ENCODE measurements at regions not wholly inside any gene's neighbourhood (a gene's known extent, or its start where the extent isn't known, plus 50 kb on each side); places are given as distances from the start of the nearest gene placed in this dataset.
"Not testable (repeated sequence)": the region's sequence is repeated elsewhere in the genome, so short reads cannot be mapped to it uniquely, and the experiment has no call there.

DNA sequence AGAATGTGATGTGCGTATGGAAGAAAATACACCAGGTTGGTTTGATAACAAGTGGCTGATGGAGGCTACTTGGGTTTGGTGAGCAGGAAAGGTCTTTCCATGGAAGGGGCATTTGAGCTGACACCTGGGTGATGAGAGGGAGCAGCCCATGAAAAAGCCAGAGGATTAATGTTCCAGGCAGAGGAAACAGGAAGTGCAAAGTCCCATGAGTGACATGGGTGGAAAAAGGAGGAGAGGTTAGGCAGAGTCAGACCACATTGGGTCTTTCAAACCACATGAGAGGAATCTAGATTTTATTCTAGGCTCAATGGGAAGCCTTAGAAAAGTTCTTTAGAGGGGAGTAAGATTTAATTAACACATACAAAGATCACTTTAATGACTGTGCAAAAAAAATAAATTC lies 195.7 kb downstream of the LRATD1 start:
- DNase-seq (ENCODE audit: low spot score) = no peak

GRCh38 chr2:14828968-14829367 lies 196.5 kb downstream of the LRATD1 start:
- DNase-seq (ENCODE audit: low spot score) = no peak

DNA sequence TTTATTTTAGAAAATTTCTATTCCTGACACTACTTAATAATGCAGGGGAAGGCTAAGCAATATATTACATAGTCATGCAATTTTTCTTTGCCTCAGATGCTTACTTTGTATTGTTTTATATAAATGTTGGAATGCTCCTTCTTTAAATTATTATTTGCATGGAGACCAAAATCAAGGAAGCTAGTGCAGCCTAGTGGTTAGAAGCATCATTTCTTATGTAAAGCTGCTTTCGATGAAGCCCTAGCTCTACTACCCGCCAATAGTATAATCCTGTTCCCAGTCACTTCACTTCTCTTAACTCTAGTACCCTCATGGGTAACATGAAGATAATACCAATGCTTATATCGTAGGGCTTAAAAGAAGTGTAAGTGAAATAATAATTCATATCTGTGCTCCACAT lies 198.9 kb downstream of the LRATD1 start:
- no peak for DNase-seq (ENCODE audit: low spot score)

DNA sequence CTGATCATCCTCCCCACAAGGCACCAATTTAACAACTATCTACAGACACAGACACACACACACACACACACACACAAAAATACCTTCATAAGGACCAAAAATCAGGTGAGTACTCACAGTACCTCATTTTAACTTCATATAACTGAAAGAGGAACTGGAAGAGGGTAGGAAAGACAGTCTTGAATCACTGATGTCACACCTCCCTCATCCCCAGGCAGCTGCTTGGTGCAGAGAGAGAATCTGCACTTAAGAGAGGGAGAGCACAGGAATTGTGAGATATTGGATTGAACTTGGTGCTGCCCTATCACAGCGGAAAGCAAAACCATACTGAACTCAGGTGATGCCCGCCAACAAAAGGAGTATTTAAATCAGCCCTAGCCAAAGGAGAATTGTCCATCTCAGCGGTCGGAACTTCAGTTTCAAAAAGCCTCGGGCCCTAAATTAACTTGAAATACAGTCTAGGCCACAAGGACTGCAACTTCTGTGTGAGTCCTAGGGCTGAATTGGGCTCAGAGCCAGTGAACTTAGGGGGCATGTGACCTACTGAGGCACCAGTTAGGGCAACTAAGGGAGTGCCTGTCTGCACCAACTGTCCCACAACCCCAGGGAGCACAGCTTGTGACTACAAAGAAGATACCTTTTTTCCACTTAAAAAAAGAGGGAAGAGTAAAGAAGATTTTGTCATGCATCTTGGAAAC lies 211.1 kb downstream of the LRATD1 start:
- no peak for DNase-seq (ENCODE audit: low spot score)

- DNase-seq (ENCODE audit: low spot score) = no peak
These were observed 223.2 kb downstream of the LRATD1 start for GRCh38 chr2:14855751-14856150.

DNA sequence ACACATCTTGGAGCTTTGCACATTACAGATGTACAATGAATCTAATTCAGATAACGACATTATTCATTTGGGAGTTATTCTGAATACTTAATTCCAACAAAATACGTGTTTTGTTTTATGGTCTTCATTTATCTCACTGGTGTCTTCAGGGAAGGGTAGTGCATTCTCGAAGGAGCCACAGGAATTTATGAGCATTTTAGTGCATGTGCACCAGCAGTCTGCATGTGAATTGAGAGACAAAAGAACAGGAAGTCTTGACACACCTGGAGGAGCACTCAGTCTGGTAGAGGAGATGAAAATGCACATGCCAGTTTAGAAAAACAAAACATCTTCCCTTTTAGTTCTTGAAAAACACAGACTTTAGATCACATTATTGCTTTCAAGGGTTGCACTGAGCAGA lies 228.7 kb downstream of the LRATD1 start:
- no peak for DNase-seq (ENCODE audit: low spot score)

DNA sequence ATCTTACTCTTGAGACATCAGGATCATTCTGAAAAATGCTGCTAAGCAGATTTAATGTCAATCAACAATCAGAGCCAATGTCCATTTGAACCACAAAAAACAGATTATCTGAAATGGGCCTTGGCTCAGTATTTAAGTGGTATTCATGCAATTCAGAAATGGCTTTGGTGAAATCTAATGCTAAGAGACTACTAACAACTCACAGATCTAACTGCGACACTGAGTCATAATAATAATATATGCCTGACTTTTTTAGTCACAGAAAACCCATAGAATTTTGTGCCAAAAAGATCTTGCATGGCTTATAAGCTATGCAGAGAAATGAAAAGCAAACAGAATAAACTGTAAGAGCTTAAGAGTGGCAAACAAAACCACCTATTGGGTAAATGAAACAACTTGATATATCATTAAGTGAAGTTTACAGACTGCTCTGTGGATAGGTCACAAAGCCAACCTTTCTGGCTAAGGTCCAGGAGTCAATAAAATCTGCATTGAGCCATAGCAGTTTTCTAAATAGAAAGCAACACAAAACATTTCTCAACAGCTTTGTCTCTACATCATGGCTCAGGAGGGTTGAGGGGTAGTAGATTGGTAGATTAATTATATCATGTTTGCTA lies 234.3 kb downstream of the LRATD1 start:
- DNase-seq (ENCODE audit: low spot score) = no peak

DNA sequence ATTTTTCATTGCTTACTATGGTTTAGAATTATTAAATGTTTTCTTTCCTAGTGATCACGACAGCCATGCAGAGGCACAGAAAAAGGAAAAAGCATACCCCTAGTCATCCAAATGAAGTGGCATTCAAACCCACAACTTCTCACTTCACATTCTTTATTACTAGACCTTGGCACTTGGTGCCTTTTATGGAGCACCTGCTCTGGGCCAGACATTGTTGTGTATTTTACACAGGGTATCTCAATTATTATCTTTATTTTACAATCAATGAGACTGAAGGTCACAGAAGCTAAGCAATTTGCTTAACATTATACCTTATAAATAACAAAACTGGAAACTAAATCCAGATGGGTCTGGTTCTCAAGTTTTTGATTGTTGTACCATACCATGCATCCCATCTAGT lies 235.3 kb downstream of the LRATD1 start:
- DNase-seq (ENCODE audit: low spot score) = no peak

DNA sequence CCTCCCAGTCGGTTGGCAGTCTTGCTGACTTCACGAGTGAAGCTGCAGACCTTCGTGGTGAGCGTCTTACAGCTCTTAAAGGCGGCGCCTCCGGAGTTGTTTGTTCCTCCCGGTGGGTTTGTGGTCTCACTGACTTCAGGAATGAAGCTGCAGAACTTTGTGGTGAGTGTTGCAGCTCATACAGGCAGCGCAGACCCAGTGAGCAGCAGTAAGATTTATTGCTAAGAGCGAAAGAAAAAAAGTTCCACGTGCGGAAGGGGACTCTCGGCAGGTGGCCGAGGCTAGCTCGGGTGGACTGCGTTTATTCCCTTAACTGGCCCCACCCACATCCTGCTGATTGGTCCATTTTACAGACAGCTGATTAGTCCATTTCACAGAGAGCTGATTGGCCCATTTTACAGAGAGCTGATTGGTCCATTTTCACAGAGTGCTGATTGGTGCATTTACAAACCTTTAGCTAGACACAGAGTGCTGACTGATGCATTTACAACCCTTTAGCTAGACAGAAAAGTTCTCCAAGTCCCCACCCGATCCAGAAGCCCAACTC lies 240.3 kb downstream of the LRATD1 start:
- DNase-seq (ENCODE audit: low spot score) = no peak

GRCh38 chr2:14881651-14882327 lies 249.3 kb downstream of the LRATD1 start:
- DNase-seq (ENCODE audit: low spot score) = no peak

DNA sequence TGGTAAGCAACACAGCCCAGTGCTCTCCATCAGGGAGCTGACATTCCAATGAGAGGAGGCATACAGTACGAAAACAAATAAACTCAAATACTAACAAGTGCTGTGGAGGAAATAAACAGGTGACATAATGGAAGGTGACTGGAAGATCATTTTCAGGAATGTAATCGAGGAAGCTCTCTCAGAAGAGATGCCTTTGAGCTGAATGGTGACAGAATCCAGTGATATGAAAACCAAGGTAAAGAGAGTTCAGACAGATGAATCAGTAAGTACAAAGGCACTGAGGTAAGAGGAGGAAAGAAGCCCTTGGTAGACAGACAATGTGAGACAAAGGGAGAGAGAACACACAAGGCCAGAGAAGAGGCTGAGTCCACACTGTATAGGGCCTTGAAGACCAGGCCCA lies 252.1 kb downstream of the LRATD1 start:
- DNase-seq (ENCODE audit: low spot score) = no peak

- DNase-seq (ENCODE audit: low spot score) = no peak
These were observed 259.0 kb downstream of the LRATD1 start for GRCh38 chr2:14891546-14891945.

DNA sequence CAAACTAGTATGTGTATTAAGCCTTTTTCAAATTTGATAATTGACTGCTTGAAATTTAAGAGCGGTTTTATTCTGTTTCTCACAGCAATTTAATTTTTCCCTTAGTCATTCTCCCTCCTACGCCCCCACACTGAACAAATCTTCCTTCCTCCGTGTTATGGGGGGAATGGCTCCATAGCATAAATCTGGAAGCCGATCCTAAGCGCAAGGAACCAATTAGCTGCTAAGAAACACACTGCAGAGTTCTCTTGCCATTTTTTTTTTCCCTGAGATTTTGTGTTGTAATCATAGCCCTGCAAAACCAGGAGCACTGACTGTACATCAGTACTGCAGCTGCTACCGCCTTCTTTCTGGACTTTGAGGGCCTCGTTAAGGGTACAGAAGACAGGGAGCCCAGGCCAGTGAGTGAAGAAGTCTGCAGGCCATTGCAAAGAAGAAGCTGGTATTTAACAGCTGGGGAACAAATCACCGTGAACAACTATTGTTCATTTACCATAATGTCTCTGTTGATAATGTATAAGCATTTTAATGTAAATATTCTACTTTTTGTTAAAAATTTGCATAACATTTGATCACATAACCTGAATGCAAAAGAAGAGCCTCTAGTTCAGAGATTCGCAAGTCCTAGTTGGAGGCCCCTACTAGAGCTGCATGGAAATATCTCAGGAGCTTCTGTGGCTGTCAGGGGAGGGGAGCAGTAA lies 264.0 kb downstream of the LRATD1 start:
- no peak for DNase-seq (ENCODE audit: low spot score)

DNA sequence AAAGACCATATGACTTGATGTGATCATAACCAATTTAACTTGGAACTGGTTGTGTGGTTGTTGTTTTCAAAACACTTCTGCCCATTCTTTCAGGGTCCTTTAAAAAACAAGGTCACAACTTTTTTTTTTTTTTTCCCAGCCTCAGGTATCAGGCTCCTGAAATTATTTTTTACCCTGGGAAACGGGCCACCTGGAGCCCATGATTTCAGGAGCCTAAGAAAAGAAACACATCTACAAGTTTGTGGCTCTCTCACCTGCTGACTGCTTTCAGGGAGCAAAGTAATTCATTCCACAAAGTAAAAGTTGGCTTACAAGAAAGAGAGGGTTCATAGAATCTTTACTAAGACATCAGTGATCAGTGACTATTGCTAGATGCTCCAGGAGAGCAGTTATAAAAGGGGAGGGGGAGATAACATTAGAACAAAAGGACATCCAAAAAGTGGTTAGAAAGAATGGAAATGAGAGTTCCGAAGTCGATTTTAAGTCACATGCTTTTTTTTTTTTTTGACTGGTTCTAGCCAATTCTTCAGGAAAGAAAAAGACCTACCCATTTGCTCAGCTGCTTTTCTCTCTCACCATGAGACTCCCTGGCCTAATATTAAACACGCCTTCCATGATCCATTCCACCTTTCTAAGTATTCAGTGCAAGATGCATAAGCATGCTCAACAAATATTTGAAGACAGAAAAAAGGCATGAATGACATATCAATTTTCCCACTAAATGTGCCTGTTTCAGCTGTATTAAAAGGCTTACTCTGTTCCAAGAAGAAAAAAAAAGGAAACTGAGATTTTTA lies 267.3 kb downstream of the LRATD1 start:
- no peak for DNase-seq (ENCODE audit: low spot score)

- DNase-seq (ENCODE audit: low spot score) = no peak
These were observed 269.2 kb downstream of the LRATD1 start for GRCh38 chr2:14901737-14902136.

GRCh38 chr2:14902953-14903352 lies 270.4 kb downstream of the LRATD1 start:
- no peak for DNase-seq (ENCODE audit: low spot score)

GRCh38 chr2:14903709-14904374 lies 271.3 kb downstream of the LRATD1 start:
- peak; percentile 86 for DNase-seq (ENCODE audit: low spot score)

- not testable (repeated sequence) for DNase-seq (ENCODE audit: low spot score)
These were observed 271.9 kb downstream of the LRATD1 start for GRCh38 chr2:14904378-14904777.

GRCh38 chr2:14905571-14905970 lies 273.1 kb downstream of the LRATD1 start:
- DNase-seq (ENCODE audit: low spot score) = no peak

DNA sequence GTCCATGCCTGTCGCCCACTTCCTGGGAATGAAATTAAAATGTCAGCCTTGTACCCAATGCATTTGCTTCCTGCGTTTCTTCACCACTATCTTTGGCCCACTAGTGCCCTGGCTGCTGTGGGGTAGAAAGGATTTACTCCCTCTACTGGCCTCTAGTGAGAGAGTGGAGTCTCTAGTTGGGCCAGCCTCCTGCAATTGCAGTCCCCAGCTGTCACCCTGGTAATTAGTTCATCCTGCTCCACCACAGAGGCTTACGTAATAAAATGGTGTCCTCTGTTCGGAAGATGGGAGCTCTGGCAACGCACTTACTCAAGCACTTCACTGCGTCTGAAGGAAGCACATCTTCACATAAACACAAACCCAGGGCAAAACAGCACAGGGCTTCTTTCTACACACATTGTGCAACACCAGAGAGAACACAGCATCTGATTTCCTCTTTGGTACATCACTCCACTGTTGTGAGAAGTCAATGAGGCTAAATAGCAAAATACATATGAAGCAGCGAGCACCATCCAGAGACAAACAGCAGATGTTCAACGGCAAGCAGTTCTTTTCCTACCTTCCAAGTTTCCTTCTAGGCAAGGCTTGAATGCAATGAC lies 274.6 kb downstream of the LRATD1 start:
- DNase-seq (ENCODE audit: low spot score) = peak; percentile 42

DNA sequence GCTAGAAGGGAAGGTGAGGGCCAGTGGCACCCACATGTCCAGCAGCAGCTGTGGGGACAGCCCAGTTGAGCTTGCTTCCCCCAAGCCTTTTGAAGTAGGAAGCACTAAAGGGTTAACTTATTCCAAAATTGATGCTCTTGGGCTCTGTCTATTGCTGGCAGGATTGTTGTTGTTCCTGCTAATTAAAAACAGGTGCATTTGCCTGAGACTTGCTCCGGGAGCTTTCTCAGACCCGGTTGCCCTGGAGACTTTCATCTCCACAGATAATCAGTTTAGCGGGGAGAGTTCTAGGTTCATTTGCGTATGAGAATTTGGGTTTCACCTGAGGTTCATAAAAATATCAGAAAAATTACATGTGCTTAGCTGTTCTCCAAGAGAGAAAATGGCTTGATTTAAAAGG lies 277.3 kb downstream of the LRATD1 start:
- no peak for DNase-seq (ENCODE audit: low spot score)

All from NAMALWA (cell line).